MV-4-11 (cell line): ENCODE measurements at regions not wholly inside any gene's neighbourhood (a gene's known extent, or its start where the extent isn't known, plus 50 kb on each side); places are given as distances from the start of the nearest gene placed in this dataset.

Experiments used
- DNase-seq: peaks from one replicate; lab custom pipeline; 2025; lab: John Stamatoyannopoulos, UW

DNA sequence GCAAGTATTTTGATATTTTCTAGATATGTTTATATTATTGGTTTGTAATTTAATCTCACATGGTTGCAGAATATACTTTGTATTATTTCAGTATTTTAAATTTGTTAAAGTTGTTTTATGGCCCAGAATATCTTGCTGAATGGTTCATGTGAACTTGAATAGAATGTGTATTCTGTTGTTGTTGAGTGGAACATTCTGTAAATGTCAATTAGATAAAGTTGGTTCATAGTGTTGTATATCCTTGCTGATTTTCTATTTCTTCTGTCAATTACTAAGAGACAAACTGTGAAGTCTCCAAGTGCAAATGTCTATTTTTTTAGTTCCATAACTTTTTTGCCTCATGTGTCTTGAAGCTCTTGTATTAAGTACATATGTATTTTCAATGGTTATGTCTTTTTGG, 411.7 kb downstream of the NPIPA7 start:
- no peak for DNase-seq

DNA sequence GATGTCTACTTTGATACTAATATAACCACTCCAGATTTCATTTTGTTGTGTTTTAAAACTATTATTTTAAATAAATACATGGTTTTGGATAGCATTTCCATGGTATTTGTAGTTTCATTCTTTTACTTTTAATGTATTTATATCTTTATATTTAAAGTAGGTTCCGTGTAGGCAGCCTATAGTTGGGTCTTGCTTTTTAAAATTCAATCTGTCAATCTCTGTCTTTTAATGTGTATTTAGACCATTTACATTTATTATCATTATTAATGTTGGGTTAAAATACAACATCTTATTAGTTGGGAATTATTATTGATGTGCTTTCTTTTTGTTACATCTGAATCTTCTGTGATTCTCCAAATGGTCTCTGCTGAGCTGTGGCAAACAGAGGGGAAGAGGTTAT, 412.1 kb downstream of the NPIPA7 start:
- no peak for DNase-seq

DNA sequence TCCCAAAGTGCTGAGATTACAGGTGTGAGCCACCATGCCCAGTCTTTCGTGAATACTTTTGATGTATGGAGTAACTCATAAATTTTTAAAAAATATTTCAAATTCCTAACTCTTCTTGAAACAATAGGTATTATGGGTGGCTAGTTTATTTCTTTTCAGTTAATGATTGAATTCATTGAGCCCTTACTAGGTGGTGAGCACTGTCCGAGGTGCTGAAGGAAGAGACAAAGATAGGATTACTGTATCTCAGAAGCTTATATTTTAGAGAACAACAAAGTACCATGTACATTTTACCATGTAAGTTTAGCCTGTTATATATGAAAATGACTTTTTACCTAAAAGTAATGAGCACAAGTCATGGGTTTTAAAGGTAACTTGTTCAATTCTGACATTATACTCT, 418.3 kb downstream of the NPIPA7 start:
- no peak for DNase-seq

DNA sequence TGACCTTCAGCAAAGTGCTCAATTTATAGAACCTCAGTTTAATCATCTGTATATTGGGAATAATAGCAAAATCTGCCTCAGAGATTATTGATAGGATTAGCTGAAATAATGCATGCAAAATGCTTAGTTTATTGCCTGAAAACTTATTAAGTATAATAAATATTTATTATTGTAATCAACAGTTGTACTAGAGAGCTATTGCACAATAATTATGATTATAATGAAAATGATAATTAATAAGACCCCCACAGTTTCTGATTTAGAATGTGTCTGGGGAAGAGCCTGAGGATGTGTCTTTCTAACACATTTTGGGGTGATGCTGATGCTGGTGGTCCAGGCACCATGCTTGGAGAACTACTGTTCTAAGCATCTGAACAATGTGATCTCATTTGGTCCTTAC, 419.6 kb downstream of the NPIPA7 start:
- no peak for DNase-seq

DNA sequence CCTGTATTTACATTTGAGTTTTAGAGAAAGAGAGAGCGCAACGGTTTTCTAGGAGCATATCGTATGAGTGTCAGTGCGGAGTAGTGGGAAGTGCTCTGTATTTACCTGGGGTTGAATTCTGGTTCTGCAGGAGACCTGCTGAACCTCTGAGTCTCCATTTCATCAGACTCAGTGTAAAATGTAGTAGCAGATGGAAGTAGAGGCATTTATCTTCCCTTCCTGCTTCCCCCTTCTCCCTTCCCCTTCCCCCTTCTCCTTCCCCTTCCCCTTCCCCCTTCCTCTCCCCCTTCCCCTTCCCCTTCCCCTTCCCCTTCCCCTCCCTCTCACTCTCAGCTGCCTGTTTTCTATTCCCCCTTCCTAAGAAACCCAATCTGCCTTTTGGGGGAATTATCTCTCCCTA, 426.9 kb downstream of the NPIPA7 start:
- DNase-seq = no peak

DNA sequence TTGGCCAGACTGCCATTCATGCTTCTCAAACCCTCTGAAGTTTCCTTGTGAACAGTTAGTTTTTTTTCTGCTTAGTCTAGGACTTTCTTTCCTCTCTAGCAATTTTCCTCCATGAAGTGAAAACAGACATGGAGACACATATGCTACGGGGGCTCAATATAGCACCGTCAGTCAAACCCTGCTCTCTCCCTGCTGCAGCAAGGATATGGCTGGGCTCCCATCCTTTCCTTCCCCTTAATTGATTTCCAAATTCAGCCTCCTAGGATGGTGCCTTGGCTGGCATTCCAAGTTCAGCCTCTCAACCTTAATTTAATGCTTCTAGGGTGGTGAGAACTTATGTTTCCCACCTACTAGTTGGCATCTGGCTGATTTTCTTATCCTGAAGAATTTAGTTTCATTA, 436.7 kb downstream of the NPIPA7 start:
- DNase-seq = no peak

DNA sequence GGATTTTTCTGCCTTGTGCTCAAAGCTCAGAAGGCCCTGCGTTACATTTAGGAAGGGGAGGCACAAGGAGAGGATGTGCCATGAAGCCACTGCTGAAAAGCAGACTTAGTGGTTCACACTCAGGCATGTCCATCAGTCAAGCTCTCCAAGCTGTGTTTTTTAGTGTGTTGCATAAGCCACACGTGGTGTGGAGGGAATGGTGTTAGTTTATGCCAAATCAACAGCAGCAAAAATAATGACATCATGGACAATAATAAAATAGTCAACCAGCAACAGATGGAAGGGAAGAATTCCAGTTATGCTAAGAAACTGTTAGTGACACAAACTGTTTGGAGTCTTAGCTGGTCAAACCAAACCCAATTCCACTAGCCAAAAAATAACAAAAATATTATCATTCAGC, 438.3 kb downstream of the NPIPA7 start:
- DNase-seq = no peak

DNA sequence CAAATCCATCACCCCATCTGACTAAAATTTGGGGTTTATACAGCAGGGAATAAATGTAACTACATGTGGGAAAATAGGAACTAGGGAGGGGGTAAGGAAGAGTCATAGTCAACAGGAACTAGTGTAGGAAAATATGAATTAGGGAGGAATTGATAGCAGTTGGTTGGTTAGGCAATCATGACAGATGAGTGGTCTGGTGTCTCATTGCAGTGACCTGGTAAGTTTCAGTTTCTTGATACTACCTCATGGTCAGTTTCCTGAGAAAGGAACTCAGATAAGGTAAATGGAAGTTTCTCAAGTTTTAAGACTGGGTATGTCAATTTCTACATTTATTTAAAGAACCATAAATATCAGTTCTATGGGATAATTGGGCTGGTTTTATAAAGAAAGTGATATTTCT, 442.3 kb downstream of the NPIPA7 start:
- no peak for DNase-seq

DNA sequence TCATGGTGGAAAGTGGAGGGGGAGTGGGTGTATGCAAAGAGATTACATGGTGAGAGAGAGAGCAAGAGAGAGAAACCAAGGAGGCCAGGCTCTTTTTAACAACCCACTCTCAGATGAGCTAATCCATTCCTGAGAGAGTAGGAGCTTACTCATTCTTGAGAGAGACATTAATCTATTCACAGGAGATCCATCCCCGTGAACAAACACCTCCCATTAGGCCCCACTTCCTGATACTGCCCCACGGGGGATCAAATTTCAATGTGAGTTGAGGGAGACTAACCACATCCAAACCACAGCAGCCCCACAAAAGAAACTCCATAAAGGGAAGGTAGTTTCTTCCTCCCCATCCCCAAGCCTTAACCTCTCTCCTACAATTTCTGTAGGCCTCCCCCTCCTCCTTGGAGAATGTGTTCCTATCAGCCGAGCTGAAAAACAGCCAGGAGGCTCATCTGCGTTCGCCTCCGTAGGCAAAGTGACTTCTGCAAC, 450.0 kb downstream of the NPIPA7 start:
- peak; percentile 11 for DNase-seq

DNA sequence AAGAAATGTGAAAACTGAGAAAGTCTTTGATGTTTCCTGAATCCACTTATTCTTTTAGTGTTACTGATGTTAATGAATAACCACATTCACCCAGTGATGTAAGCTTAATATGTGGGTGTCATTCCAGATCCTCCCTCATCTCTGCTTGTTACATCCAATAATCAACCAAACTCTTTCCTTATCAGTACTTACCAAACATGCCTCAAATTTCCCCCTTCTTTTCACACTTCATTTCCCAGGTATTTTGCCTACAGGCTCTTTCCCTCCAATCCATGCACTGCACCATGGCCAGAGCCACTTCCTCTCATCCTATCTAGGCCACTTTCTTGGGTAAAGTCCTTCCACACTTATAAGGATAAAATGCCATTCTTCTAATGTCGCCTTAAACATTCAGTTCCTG, 451.5 kb downstream of the NPIPA7 start:
- no peak for DNase-seq

DNA sequence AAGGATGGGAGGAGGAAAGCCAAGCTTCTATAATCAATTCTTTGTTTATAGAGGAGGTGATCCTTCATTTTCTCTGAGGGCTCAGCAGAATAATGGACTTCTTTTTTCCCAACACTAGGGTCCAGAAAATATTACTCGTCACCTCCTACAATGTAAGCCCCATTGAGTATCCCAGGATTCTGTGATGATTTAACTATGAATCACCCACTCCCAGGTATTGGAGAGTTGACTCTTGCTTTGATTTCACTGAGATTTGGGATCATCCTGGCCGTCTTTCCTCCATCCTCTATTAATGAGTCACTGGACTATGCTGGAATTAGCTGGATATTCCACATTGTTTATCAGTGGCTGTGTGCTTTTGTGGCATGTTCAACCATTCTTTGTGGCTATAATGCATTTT, 452.0 kb downstream of the NPIPA7 start:
- DNase-seq = no peak

DNA sequence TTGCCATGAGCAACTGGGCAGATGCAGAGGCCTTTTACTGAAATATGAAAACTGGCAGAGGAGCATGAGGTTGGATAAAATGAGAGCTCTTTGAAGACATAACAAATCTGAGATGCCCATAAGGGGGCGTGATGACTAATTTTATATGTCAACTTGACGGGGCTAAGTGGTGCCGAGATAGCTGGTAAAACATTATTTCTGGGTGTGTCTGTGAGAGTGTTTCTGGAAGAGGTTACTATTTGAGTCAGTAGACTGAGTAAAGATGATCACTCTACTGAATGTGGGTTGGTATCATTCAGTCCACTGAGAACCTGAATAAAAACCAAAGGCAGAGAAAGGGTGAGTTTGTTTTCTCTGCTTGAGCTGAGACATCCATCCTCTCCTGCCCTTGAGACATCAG, 454.2 kb downstream of the NPIPA7 start:
- no peak for DNase-seq

DNA sequence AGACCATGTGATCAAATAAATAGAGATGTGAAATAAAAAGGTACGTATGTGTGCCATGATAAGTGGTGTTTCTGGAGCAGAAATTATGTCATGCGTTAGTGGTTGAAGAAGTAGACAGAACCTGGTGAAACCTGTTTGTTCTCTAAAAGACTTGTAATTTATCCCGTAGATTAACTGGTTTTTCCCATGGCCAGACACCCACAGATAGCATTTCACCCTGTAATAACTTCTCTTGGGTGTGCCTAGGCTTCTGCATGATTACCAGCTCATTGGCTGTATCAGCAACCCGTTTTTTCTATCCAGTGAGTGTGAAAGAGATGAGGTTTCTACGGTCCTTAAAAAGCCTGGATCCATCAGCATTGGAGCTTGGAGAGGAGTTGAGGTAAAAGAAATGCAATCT, 471.3 kb downstream of the NPIPA7 start:
- DNase-seq = no peak

DNA sequence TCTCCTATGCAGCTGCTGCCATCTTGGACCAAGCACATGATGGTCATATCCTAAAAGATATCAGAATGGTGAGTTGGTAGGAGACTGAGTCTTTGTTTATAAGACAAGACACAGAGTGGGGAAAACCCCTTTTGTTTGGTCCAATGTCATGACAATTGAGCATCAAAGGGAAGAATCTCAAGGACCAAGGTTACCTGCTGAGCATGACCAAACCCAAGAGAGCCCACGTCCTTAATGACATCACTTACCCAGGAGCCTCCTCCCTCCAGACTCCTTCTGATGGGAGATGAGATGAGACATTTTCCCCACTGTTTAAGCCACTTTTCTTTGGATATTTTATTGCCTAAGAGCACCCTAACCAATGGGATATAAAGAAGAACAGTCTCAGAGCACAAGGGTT, 478.1 kb downstream of the NPIPA7 start:
- DNase-seq = no peak

DNA sequence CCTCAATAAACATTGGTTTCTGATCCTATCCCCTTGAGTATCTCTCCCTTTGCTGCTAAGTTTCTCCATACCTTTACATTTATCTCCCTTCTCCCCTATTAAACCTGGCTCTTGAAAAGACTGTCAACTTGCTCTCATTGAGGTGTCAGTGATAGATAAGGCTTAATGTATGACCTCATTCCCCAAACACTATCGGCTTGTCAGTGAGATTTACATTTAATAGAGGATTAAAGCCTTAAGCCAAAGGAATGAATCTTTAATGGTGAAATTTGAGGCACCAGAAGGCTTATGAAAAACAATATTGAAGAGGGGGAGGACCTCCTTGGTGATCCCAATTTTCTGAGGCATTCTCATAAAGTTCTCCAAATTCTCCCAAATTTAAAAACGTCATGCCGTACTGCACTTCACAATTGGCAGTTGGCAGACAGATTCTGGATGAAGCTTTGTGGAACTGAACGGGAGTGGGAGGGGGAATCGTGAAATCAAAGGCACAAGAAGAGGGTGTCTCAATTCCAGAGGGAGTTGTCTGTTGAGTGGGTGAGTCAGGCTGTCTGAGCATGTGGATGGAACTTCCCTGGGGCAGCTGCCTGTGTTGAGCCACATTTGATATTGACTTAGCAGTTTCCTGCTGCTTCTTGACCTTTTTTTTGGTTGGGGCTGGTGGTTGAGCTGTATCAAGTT, 478.8 kb downstream of the NPIPA7 start:
- DNase-seq = no peak

DNA sequence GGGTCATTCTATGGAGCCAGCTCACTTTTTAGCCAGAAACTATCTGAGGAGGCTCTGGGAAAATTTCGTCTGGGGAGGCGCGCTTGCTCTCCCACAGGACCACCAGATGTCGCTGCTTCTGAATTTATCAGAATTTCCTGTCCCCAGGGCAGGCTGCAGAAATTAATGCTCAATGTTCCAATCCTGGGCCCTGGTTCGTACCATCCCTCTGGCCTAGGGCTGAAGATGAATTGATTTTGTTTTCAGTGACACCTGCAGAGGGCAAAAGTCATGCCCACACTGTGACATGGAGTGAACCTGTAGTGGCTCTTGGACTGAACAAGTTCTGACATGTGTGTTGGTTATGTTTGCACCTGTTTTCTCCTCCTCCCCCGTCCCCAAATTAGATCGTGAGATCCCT, 482.6 kb downstream of the NPIPA7 start:
- DNase-seq = peak; percentile 33

DNA sequence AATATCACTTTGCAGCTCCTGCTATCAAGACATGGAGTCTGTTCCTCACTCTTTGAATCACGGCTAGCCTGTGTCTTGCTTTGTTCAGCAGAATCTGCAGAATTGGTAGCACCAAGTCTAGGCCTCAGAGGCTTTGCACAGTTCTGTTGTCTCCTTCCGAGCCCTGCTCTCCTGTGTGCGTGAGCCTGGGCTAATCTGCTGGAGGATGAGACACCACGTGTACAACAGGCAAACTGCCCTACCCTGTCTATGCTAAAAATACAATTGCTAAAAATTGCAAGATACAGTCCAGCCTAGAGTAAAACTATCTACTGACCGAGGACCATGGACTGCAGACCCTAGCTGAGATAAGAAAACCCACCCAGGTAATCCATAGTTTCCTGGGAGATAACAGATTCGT, 484.7 kb downstream of the NPIPA7 start:
- DNase-seq = no peak

DNA sequence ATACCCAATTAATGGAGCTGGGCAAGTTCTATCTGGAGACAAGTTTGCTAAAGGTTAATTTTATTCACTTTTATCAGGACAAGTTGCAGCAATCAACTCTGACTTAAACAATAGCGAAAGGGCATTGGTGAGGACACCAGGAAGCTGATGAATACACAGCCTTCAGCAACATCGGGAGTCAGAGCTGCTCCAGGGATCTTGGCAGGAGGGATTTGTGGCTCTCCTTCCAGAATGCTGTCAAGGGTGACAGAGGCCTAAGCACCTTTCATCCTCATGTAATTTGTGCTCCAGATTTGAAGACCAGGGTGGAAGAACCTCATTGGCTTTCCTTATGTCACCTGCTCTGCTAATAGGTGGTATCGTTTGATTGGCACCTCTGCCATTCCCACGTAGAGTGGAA, 485.6 kb downstream of the NPIPA7 start:
- no peak for DNase-seq

DNA sequence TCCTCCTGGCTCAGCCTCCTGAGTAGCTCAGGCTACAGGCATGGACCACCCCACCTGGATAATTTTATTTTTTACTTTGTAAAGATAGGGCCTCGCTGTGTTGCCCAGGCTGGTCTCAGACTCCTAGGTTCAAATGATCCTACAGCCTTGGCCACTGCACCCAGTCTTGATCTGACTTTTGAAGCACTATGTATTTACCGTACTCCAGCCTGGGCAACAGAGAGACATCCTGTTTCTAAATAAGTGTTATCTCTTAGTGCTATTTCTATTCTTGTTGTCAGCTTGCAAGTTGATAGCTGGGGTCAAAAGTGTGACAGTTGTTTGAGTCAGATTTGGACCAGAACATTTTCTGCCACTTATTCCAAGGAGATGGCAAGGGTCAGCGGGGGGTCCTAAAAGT, 486.4 kb downstream of the NPIPA7 start:
- no peak for DNase-seq

DNA sequence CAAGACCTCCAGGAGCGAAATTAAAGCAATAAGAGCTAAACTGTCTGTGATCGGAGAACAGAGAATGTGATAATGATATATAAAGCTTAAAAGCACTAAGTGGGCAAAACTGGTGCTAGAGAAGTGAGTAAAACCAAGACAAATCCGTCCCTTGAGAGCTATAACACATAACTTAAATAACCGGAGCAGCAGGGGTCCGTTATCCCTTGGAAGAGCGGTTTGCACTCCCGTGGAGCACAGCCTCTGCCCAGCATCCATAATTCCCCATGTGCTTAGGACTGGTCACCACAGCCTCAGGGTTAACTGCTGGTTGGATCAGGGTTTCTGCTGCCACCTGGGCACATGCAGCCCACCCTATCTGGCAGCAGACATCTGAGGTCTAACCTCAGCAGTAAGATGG, 489.0 kb downstream of the NPIPA7 start:
- no peak for DNase-seq

DNA sequence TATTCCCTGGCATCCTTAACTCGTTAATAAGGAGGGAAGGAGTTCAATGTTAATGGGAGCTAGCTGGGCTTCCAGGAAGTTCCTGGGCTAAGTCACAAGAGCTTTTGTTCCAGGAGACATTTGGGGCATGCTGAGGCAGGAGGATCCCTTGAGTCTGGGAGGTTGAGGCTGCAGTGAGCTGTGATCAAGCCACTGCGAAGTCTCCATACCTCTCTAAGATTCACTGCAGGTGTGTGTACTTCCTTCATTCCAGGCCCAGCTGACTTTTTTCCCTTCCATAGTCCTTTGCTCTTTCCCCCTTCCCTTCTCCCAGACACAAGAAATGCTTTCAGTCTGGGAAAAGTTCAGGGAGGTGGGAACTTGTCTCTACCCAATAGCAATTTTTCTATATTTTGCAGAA, 489.8 kb downstream of the NPIPA7 start:
- DNase-seq = no peak

DNA sequence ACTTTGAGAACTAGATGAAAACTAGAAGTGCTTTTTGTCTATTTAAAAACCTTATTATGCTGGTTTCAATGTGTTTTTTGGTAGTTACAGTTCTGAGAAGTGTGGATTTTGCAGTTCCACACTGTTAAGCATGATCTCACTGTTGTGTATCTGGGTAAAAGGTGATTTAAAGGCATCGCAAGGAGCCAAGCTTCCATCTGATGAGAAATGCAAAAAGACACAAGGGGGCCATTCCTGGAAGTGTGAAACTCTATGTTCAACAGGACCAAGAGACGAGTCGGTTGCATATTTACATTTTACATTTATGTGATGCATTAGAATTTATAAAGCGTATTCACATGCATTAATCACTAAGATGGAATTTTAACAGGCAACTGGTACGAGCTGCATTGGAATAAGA, 490.8 kb downstream of the NPIPA7 start:
- no peak for DNase-seq

DNA sequence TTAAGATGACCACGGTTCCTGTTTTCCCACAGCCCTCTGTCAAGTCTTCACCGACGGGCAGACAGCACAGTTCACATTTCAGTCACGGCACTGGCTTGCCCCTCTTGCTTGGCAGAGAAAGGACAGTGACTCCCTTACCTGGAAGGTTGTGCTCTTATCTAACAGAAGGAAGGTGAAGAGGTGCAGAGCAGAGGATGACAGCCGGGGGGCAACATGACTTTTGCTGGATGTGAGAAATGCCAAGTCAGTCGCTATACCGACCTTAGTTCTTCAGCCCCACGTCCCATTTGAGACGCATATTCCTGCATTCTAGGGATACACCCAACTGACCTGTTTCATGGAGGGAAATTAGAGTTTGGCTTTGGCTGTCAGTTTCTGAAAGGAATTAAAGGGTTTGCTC, 492.3 kb downstream of the NPIPA7 start:
- DNase-seq = no peak

DNA sequence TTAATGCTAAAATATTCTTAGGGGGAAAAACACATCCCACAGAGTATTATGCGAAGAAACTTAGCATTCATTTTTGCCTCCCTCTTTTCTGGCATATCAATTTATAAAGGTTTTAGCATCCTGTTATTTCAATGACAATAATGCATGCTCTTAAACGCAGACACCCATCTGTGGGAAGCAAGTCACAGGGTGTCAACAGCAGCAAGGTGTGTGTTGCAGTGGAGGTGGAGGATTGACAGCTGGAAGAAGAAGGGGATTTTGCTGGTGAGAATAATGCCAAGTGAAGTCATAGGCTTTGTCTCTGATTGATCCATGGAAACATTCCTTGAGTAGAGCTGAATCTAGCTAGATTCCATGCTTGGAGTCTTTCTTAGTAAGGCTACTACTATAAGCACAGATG, 498.1 kb downstream of the NPIPA7 start:
- DNase-seq = no peak
